ENCODE measurements at regions not wholly inside any gene's neighbourhood (a gene's known extent, or its start where the extent isn't known, plus 50 kb on each side); places are given as distances from the start of the nearest gene placed in this dataset.

GRCh38 chr3:81161851-81162250 is 599.6 kb downstream of the GBE1 start:
- TF ChIP-seq CTCF (conservative IDR thresholded peaks at IDR 0.05; ENCODE audit: low read length) (no peak), EZH2phosphoT487 (IDR thresholded peaks at IDR 0.05; ENCODE audit: borderline replicate concordance, low read depth, low read length) (no peak)
